K562 (cell line): ENCODE measurements at regions not wholly inside any gene's neighbourhood (a gene's known extent, or its start where the extent isn't known, plus 50 kb on each side); places are given as distances from the start of the nearest gene placed in this dataset.

ENCODE experiments used
- TF ChIP-seq, protein P1 (sequence below): sonication (generic); formaldehyde crosslinking; IDR thresholded peaks from 2 replicates; pipeline ENCODE4 v1.5.0; 2020; ENCODE audit warnings: missing genetic modification reagents

DNA sequence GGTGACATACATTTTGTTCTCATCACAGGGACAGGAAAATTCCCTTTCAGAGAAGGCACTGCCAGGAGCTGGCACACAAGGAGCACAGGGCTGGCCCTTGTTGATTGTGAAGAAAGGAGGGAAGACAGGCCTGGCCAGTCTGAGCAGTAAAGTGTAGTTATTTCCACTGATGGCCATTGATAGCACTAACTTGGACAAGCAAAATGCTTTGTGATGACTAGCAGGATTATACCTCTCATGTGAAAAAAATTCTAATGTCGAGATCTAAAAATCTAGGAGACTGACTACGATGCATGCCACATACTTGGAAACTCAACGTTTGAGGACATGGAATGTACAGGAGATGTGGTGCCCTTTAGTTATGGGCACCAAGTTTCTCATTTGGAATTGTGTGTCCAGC is 54.3 kb upstream of the ST8SIA2 start (continued):
- TF ChIP-seq, protein P1, sequence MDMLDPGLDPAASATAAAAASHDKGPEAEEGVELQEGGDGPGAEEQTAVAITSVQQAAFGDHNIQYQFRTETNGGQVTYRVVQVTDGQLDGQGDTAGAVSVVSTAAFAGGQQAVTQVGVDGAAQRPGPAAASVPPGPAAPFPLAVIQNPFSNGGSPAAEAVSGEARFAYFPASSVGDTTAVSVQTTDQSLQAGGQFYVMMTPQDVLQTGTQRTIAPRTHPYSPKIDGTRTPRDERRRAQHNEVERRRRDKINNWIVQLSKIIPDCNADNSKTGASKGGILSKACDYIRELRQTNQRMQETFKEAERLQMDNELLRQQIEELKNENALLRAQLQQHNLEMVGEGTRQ = no peak
